Fibroblast of pulmonary artery (primary cell): ENCODE measurements at regions not wholly inside any gene's neighbourhood (a gene's known extent, or its start where the extent isn't known, plus 50 kb on each side); places are given as distances from the start of the nearest gene placed in this dataset.

Source experiments
- DNase-seq: peaks from one replicate; pipeline ENCODE4 v3.0.0-alpha.2; 2010; ENCODE audit warnings: low read depth
- H3K4me3 ChIP-seq: replicated peaks from 2 replicates; pipeline ENCODE4 v1.5.1; 2011; ENCODE audit warnings: low read depth, mild to moderate bottlenecking, control low read depth, low read length, moderate library complexity
- TF ChIP-seq, protein P1 (sequence below): IDR thresholded peaks from 2 replicates; pipeline ENCODE4 v1.5.1; 2011; ENCODE audit warnings: mild to moderate bottlenecking, control low read depth, low read length, inconsistent platforms; ENCODE audit errors: missing control alignments

DNA sequence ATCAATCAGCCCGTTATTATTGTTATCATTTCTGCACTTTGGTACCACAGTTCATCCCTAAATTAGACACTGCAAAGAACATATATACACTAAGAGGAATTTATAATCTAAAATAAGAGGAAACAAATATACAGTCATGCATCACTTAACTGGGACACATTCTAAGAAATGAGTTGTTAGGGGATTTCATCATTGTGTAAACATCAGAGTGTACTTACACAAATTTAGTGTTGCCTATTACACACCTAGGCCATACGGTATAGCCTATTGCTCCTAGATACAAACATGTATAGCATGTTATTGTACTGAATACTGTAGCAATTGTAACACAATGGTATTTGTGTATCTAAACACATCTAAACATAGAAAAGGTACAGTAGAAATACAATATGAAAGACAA lies 190.5 kb downstream of the BMP4 start:
- TF ChIP-seq, protein P1, sequence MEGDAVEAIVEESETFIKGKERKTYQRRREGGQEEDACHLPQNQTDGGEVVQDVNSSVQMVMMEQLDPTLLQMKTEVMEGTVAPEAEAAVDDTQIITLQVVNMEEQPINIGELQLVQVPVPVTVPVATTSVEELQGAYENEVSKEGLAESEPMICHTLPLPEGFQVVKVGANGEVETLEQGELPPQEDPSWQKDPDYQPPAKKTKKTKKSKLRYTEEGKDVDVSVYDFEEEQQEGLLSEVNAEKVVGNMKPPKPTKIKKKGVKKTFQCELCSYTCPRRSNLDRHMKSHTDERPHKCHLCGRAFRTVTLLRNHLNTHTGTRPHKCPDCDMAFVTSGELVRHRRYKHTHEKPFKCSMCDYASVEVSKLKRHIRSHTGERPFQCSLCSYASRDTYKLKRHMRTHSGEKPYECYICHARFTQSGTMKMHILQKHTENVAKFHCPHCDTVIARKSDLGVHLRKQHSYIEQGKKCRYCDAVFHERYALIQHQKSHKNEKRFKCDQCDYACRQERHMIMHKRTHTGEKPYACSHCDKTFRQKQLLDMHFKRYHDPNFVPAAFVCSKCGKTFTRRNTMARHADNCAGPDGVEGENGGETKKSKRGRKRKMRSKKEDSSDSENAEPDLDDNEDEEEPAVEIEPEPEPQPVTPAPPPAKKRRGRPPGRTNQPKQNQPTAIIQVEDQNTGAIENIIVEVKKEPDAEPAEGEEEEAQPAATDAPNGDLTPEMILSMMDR = no peak
- no peak for DNase-seq
- no peak overlapping the region for H3K4me3 ChIP-seq

DNA sequence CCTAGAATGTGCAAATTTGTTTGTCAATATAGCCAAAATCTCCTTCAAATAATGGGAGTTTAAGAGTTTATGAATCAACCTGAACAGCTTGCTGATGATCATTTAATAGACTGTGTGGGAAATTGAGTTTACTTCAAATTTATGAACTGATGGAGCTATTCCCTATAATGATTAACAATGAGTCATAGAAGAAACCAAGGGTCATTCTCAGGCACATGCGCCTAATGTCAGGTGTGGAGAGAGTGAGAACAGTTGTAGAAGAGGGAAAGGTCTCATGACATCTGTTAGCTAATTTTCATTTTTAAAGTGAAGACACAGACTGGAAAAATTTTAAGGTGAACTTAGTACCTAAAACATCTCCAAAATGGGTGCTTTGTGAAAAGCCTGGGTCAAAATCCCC lies 191.8 kb downstream of the BMP4 start:
- no peak for DNase-seq
- H3K4me3 ChIP-seq = no peak overlapping the region
- TF ChIP-seq, protein P1 = no peak

DNA sequence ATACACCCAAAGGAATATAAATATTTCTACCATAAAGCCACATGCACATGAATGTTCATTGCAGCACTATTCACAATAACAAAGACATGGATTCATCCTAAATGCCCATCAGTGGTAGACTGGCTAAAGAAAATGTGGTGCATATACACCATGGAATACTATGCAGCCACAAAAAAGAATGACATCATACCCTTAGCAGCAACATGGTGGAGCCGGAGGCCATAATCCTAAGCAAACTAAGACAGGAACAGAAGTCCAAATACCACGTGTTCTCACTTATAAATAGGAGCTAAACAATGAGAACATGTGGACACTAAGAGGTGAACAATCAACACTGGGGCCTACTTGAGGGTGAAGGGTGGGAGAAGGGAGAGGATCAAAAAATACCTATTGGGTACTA lies 198.5 kb downstream of the BMP4 start:
- no peak overlapping the region for H3K4me3 ChIP-seq
- TF ChIP-seq, protein P1 = no peak
- no peak for DNase-seq

DNA sequence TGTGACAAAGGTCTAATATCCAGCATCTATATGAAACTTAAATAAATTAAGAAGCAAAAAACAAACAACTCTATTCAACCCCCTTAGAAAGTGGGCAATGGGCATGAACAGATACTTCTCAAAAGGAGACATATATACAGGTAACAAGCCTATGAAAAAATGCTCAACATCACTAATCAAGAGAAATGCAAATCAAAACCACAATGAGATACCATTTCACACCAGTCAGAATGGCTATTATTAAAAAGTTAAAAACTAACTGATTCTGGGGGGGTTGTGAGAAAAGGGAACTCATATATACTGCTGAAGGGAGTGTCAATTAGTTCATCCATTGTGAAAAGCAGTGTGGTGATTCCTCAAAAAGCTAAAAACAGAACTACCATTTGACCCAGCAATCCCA lies 198.9 kb downstream of the BMP4 start:
- DNase-seq = no peak
- TF ChIP-seq, protein P1 = no peak
- H3K4me3 ChIP-seq = no peak overlapping the region

DNA sequence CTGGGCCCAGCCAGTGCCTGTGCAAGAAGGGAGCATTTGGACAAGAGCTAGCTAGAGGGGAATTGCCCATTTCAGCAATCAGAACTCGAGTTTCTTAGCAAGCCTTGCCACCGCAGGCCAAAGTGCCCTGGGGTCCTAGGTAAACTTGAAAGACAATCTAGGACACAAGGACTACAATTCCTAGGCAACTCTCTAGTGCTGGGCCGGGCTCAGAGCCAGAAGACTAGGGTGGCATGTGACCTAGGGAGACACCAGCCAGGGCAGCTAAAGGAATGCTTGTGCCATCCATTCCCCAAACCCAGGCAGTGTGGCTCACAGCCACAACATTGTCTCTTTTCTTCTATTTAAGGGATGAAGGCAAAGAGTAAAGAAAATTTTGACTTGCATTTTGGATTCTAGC lies 205.0 kb downstream of the BMP4 start:
- TF ChIP-seq, protein P1 = no peak
- no peak overlapping the region for H3K4me3 ChIP-seq

DNA sequence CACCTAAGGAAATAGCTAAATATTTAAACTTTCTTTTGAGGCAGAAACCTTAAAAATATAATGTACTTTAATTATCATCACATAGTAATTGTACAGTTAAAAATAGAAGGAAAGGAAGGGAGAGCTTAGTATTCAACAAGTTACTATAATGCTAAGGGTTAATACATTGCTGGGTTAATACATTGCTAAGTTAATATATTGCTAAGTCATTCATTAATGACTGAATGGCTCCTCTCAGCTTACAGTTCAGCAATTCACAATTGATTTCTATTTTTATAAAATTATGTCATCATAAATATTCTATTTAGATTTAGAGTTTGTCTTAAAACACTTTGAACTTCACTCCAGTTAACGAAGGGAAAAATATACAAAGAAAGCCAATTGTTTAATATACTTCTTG lies 207.9 kb downstream of the BMP4 start:
- no peak overlapping the region for H3K4me3 ChIP-seq
- TF ChIP-seq, protein P1 = no peak

More for the DNA sequence above, 205.0 kb downstream of the BMP4 start:
- no peak for DNase-seq

DNA sequence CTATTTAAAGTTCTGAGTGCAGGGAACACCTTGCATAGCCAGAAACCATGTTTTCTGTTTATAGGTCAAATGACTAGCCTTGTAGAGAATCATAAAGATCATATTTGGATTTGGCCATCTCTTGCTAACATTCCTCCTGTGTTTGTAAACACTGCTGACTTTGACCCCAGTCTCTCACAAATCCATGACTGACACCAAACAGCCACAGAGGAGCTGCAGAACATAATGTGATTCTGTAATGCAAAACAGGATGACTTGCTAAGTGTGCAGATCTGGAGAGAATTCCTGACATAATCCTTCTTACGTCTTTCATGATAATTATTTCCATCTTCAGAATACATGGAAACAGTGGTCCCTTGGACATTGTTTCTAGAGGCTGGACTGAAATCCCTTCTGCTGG lies 211.8 kb downstream of the BMP4 start:
- DNase-seq = no peak
- no peak overlapping the region for H3K4me3 ChIP-seq
- TF ChIP-seq, protein P1 = no peak

More for the DNA sequence above, 207.9 kb downstream of the BMP4 start:
- DNase-seq = no peak
